ENCODE measurements at regions not wholly inside any gene's neighbourhood (a gene's known extent, or its start where the extent isn't known, plus 50 kb on each side); places are given as distances from the start of the nearest gene placed in this dataset.

GRCh38 chr14:99040052-99040451, 231.9 kb downstream of the BCL11B start:
- DNase-seq = no peak

- DNase-seq = no peak
Observed at GRCh38 chr14:99040711-99041110, 231.3 kb downstream of the BCL11B start.

GRCh38 chr14:99041141-99041819, 230.7 kb downstream of the BCL11B start:
- no peak for DNase-seq

GRCh38 chr14:99041820-99042174, 230.2 kb downstream of the BCL11B start:
- DNase-seq = no peak

GRCh38 chr14:99042381-99043266, 229.4 kb downstream of the BCL11B start:
- no peak for DNase-seq

GRCh38 chr14:99043267-99043615, 228.8 kb downstream of the BCL11B start:
- DNase-seq = no peak

GRCh38 chr14:99043756-99044155, 228.2 kb downstream of the BCL11B start:
- DNase-seq = no peak

- DNase-seq = no peak
Observed at GRCh38 chr14:99047441-99048031, 224.5 kb downstream of the BCL11B start.

- DNase-seq = no peak
Observed at GRCh38 chr14:99050309-99050708, 221.7 kb downstream of the BCL11B start.

- DNase-seq = no peak
Observed at GRCh38 chr14:99052467-99052866, 219.5 kb downstream of the BCL11B start.

- DNase-seq = no peak
Observed at GRCh38 chr14:99055019-99055418, 217.0 kb downstream of the BCL11B start.

- no peak for DNase-seq
Observed at GRCh38 chr14:99055816-99056215, 216.2 kb downstream of the BCL11B start.

GRCh38 chr14:99057576-99058083, 214.4 kb downstream of the BCL11B start:
- DNase-seq = no peak

- DNase-seq = no peak
Observed at GRCh38 chr14:99058542-99058941, 213.5 kb downstream of the BCL11B start.

- no peak for DNase-seq
Observed at GRCh38 chr14:99062216-99062615, 209.8 kb downstream of the BCL11B start.

- no peak for DNase-seq
Observed at GRCh38 chr14:99062772-99063418, 209.1 kb downstream of the BCL11B start.

GRCh38 chr14:99063620-99064225, 208.3 kb downstream of the BCL11B start:
- DNase-seq = no peak

- DNase-seq = no peak
Observed at GRCh38 chr14:99064262-99064954, 207.6 kb downstream of the BCL11B start.

GRCh38 chr14:99065551-99065950, 206.4 kb downstream of the BCL11B start:
- no peak for DNase-seq

- DNase-seq = no peak
Observed at GRCh38 chr14:99066378-99066777, 205.6 kb downstream of the BCL11B start.

GRCh38 chr14:99067141-99067920, 204.7 kb downstream of the BCL11B start:
- no peak for DNase-seq

Measured in NCI-H2107 (cell line).